22Rv1 (cell line): ENCODE measurements at regions not wholly inside any gene's neighbourhood (a gene's known extent, or its start where the extent isn't known, plus 50 kb on each side); places are given as distances from the start of the nearest gene placed in this dataset.

Experiments
- CTCF ChIP-seq: fragments of 450-650 bp; IDR thresholded peaks from 2 replicates; pipeline ENCODE4 v1.5.1; 2017; ENCODE audit warnings: mild to moderate bottlenecking
- ZFX ChIP-seq: fragments of 450-650 bp; IDR thresholded peaks from 2 replicates; pipeline ENCODE4 v1.6.1; 2017; ENCODE audit warnings: antibody characterized with exemption, borderline replicate concordance

- no peak for TF ChIP-seq CTCF
- TF ChIP-seq ZFX: no peak
Measured at GRCh38 chr22:46053563-46054090, 76.7 kb upstream of the WNT7B start.
